B cell (primary cell): ENCODE measurements at regions not wholly inside any gene's neighbourhood (a gene's known extent, or its start where the extent isn't known, plus 50 kb on each side); places are given as distances from the start of the nearest gene placed in this dataset.
"Not testable (repeated sequence)": the region's sequence is repeated elsewhere in the genome, so short reads cannot be mapped to it uniquely, and the experiment has no call there.

ENCODE experiments used
- ATAC-seq: fragments of 200-7000 bp; cut with Tn5 transposase; one replicate; pipeline ENCODE4 v1.10.0; 2021; ENCODE audit warnings: low read depth, mild to moderate bottlenecking, moderate number of reproducible peaks, moderate library complexity
- CTCF ChIA-PET: fragments of 350-600 bp; sonication (Branson Sonifier 250); formaldehyde crosslinking; loops from one replicate; lab custom pipeline; 2021; ENCODE audit warnings: antibody characterized with exemption, inconsistent platforms; lab: Charles Lee
- POLR2A ChIA-PET: fragments of 350-600 bp; sonication (Branson Sonifier 250); formaldehyde crosslinking; loops from one replicate; lab custom pipeline; 2021; ENCODE audit warnings: antibody characterized with exemption; lab: Charles Lee
- DNase-seq: peaks from one replicate; pipeline ENCODE4 v3.0.0; 2013
- H2AFZ ChIP-seq: 2 replicates; pipeline ENCODE4 v1.6.1; 2012; ENCODE audit warnings: mild to moderate bottlenecking, low read depth, low read length; ENCODE audit not compliant: insufficient read depth, poor library complexity, severe bottlenecking
- H3K27ac ChIP-seq, 2 donors: 1 replicate in 1 of 2; 2 replicates in 1 of 2; pipeline ENCODE4 v1.5.1; 2012 to 2013; ENCODE audit warnings: low read length in 2 of 2, mild to moderate bottlenecking in 2 of 2, moderate library complexity in 1 of 2
- H3K27me3 ChIP-seq, 4 experiments: fragments of 200-600 bp in 1 of 4; sonication (generic) in 1 of 4; replicated peaks in 1 of 4; 1 replicate in 2 of 4; 2 replicates in 2 of 4; pipeline versions ENCODE4 v1.6.1 to v1.7.0; 2013 to 2016; ENCODE audit warnings: low read length in 3 of 4, mild to moderate bottlenecking in 2 of 4, mixed read lengths in 1 of 4, moderate library complexity in 1 of 4; ENCODE audit not compliant: insufficient read depth in 4 of 4, control insufficient read depth in 3 of 4; ENCODE audit errors: control extremely low read depth in 1 of 4
- H3K36me3 ChIP-seq, 2 experiments: replicated peaks in 1 of 2; 1 replicate in 1 of 2; 2 replicates in 1 of 2; pipeline versions ENCODE4 v1.6.1 to v1.7.1; 2013; ENCODE audit warnings: low read length in 1 of 2; ENCODE audit not compliant: insufficient read depth in 2 of 2, control insufficient read depth in 1 of 2; ENCODE audit errors: control extremely low read depth in 1 of 2, extremely low read depth in 1 of 2
- H3K4me1 ChIP-seq, 2 donors: fragments of 200-600 bp in 1 of 2; sonication (generic) in 1 of 2; 1 replicate in 1 of 2; 2 replicates in 1 of 2; pipeline versions ENCODE4 v1.5.1 to v1.6.1; 2013 to 2017; ENCODE audit warnings: low read length in 2 of 2; ENCODE audit not compliant: control insufficient read depth in 2 of 2, insufficient read depth in 2 of 2
- H3K4me2 ChIP-seq: replicated peaks from 2 replicates; pipeline ENCODE3; 2012; ENCODE audit warnings: mild to moderate bottlenecking, low read depth, low read length; ENCODE audit not compliant: poor library complexity, severe bottlenecking
- H3K4me3 ChIP-seq, 5 experiments: fragments of 200-600 bp in 1 of 5; sonication (generic) in 1 of 5; 1 replicate in 3 of 5; 2 replicates in 2 of 5; pipeline versions ENCODE4 v1.5.1 to v1.7.0; 2011 to 2016; ENCODE audit warnings: low read length in 4 of 5, mild to moderate bottlenecking in 4 of 5, low read depth in 2 of 5, control low read depth in 1 of 5, moderate library complexity in 1 of 5; ENCODE audit not compliant: insufficient read depth in 1 of 5; ENCODE audit errors: control extremely low read depth in 1 of 5, extremely low read depth in 1 of 5
- H3K79me2 ChIP-seq: fragments of 200-600 bp; sonication (generic); one replicate; pipeline ENCODE4 v1.6.0; 2016; ENCODE audit warnings: low read length; ENCODE audit not compliant: control insufficient read depth, insufficient read depth
- H3K9ac ChIP-seq: fragments of 200-600 bp; sonication (generic); 2 replicates; pipeline ENCODE4 v1.6.1; 2017; ENCODE audit warnings: mild to moderate bottlenecking, low read length, moderate library complexity
- H3K9me3 ChIP-seq, 3 donors: one replicate each; pipeline versions ENCODE4 v1.6.1 to v1.7.1; 2013; ENCODE audit warnings: low read length in 2 of 3; ENCODE audit not compliant: control insufficient read depth in 2 of 3, insufficient read depth in 1 of 3; ENCODE audit errors: control extremely low read depth in 1 of 3
- H4K20me1 ChIP-seq: 2 replicates; pipeline ENCODE4 v1.6.0; 2012; ENCODE audit warnings: mild to moderate bottlenecking, low read length; ENCODE audit not compliant: insufficient read depth, control insufficient read depth, poor library complexity, severe bottlenecking
- H3K27ac Mint-ChIP-seq: one replicate; pipeline ENCODE4 v1.8.0; 2021; ENCODE audit warnings: mixed read lengths
- H3K27me3 Mint-ChIP-seq: one replicate; pipeline ENCODE4 v1.8.0; 2021; ENCODE audit warnings: mixed read lengths
- H3K4me1 Mint-ChIP-seq: one replicate; pipeline ENCODE4 v1.8.0; 2021; ENCODE audit warnings: mixed read lengths
- H3K4me3 Mint-ChIP-seq: one replicate; pipeline ENCODE4 v1.8.0; 2021; ENCODE audit warnings: mixed read lengths
- H3K9me3 Mint-ChIP-seq: one replicate; pipeline ENCODE4 v1.8.0; 2022; ENCODE audit warnings: mixed read lengths; ENCODE audit not compliant: insufficient read depth
- CTCF ChIP-seq: fragments of 200-600 bp; IDR thresholded peaks from one replicate; pipeline ENCODE4 v1.8.0; 2022; ENCODE audit warnings: antibody characterized with exemption, mild to moderate bottlenecking
- EZH2 ChIP-seq: IDR thresholded peaks from 2 replicates; pipeline ENCODE4 v1.6.1; 2012; ENCODE audit warnings: borderline replicate concordance, low read depth, mild to moderate bottlenecking, moderate library complexity, low read length; ENCODE audit not compliant: insufficient read depth, poor library complexity, severe bottlenecking
- WGBS: methylation state at CpG from one replicate; pipeline ENCODE4 v1.1.5; 2013; ENCODE audit warnings: missing lambda C conversion rate; ENCODE audit not compliant: insufficient coverage; 5-methylcytosine and 5-hydroxymethylcytosine counted together
- intact Hi-C: fragments of 100-400 bp; cut with micrococcal nuclease; formaldehyde crosslinking; loops from one replicate; pipeline ENCODE4 v1.10.0; 2022

GRCh38 chr2:391696-392095, 103.8 kb upstream of the ALKAL2 start:
- Mint-ChIP-seq H3K27me3 (no peaks in the 10 kb centered on the region), H3K27ac (no peak overlapping the region), H3K4me1 (peaks cover 8% of the 10 kb centered on the region), H3K9me3 (peaks cover 3% of the 10 kb centered on the region), H3K4me3 (no peak overlapping the region)
- H3K9ac ChIP-seq = no peak overlapping the region
- H3K36me3 ChIP-seq = no peaks in the 10 kb centered on the region
- H3K27me3 ChIP-seq = no peaks in the 10 kb centered on the region
- H2AFZ ChIP-seq = no peak overlapping the region
- ATAC-seq (no peak), DNase-seq (no peak)
- no peak for TF ChIP-seq CTCF
- POLR2A ChIA-PET = no interaction called here
- CTCF ChIA-PET = no interaction called here
- no peak overlapping the region for H3K4me3 ChIP-seq
- intact Hi-C loops = no loop called here
- H4K20me1 ChIP-seq = no peaks in the 10 kb centered on the region
- 80% methylated on average over 4 of the region's 6 CpGs for WGBS
- no peaks in the 10 kb centered on the region for H3K79me2 ChIP-seq
- H3K4me1 ChIP-seq = peaks cover 4 to 7% of the 10 kb centered on the region in 2 donors
- no peak overlapping the region for H3K27ac ChIP-seq
- no peak overlapping the region for H3K4me2 ChIP-seq
- H3K9me3 ChIP-seq = no peaks in the 10 kb centered on the region

GRCh38 chr2:390959-391358, 103.1 kb upstream of the ALKAL2 start:
- Mint-ChIP-seq H3K9me3 (peaks cover 3% of the 10 kb centered on the region), H3K4me1 (peaks cover 8% of the 10 kb centered on the region), H3K4me3 (no peak overlapping the region), H3K27ac (no peak overlapping the region), H3K27me3 (no peaks in the 10 kb centered on the region)
- TF ChIP-seq CTCF (no peak), EZH2 (no peak)
- intact Hi-C loops = no loop called here
- Histone ChIP-seq H2AFZ (no peak overlapping the region), H3K9ac (no peak overlapping the region), H3K27me3 (no peaks in the 10 kb centered on the region), H3K9me3 (no peaks in the 10 kb centered on the region), H3K79me2 (no peaks in the 10 kb centered on the region), H4K20me1 (no peaks in the 10 kb centered on the region), H3K4me1 (peaks cover 4 to 7% of the 10 kb centered on the region in 2 donors), H3K4me2 (no peak overlapping the region), H3K36me3 (no peaks in the 10 kb centered on the region), H3K27ac (no peak overlapping the region), H3K4me3 (no peak overlapping the region)
- DNase-seq (no peak), ATAC-seq (no peak)
- 95% methylated on average over 14 of the region's 14 CpGs for WGBS
- CTCF ChIA-PET = no interaction called here
- POLR2A ChIA-PET = no interaction called here

GRCh38 chr2:389985-390384, 102.1 kb upstream of the ALKAL2 start:
- H3K9me3 ChIP-seq, H3K4me2 ChIP-seq: not testable (repeated sequence)
- WGBS = 98% methylated on average over 15 of the region's 15 CpGs

More at GRCh38 chr2:389985-390384, 102.1 kb upstream of the ALKAL2 start:
- H3K4me3 Mint-ChIP-seq, DNase-seq, POLR2A ChIA-PET, H3K4me1 Mint-ChIP-seq, H3K4me3 ChIP-seq, H4K20me1 ChIP-seq, H3K4me1 ChIP-seq, H3K27me3 ChIP-seq, ATAC-seq, H3K9ac ChIP-seq, H3K36me3 ChIP-seq, H3K27ac ChIP-seq, H3K79me2 ChIP-seq, H3K27me3 Mint-ChIP-seq, CTCF ChIA-PET, H2AFZ ChIP-seq, intact Hi-C loops, H3K27ac Mint-ChIP-seq, H3K9me3 Mint-ChIP-seq: not testable (repeated sequence)
